GM19023 (cell line): ENCODE measurements at regions not wholly inside any gene's neighbourhood (a gene's known extent, or its start where the extent isn't known, plus 50 kb on each side); places are given as distances from the start of the nearest gene placed in this dataset.

Experiments
- ATAC-seq: cut with Tn5 transposase; IDR thresholded peaks from one replicate; pipeline ENCODE4 v1.9.1; 2021; ENCODE audit warnings: mild to moderate bottlenecking, moderate library complexity; ENCODE audit not compliant: unreplicated experiment

GRCh38 chr4:152236519-152237056 is 299.3 kb downstream of the FBXW7 start:
- no peak for ATAC-seq

GRCh38 chr4:152235718-152236117 is 300.2 kb downstream of the FBXW7 start:
- ATAC-seq = no peak

GRCh38 chr4:152234571-152234970 is 301.3 kb downstream of the FBXW7 start:
- no peak for ATAC-seq

GRCh38 chr4:152232271-152232670 is 303.6 kb downstream of the FBXW7 start:
- ATAC-seq = no peak

GRCh38 chr4:152229782-152230289 is 306.1 kb downstream of the FBXW7 start:
- ATAC-seq = no peak

- no peak for ATAC-seq
Observed at GRCh38 chr4:152225680-152226079, 310.2 kb downstream of the FBXW7 start.

GRCh38 chr4:152224721-152225420 is 311.0 kb downstream of the FBXW7 start:
- no peak for ATAC-seq

GRCh38 chr4:152224223-152224622 is 311.7 kb downstream of the FBXW7 start:
- no peak for ATAC-seq

GRCh38 chr4:152223600-152223999 is 312.3 kb downstream of the FBXW7 start:
- ATAC-seq = no peak

- no peak for ATAC-seq
Observed at GRCh38 chr4:152221816-152222516, 313.9 kb downstream of the FBXW7 start.

GRCh38 chr4:152220201-152220666 is 315.7 kb downstream of the FBXW7 start:
- ATAC-seq = peak; percentile 77

GRCh38 chr4:152218576-152218975 is 317.3 kb downstream of the FBXW7 start:
- ATAC-seq = no peak

GRCh38 chr4:152217896-152218295 is 318.0 kb downstream of the FBXW7 start:
- ATAC-seq = no peak

GRCh38 chr4:152211936-152212653 is 323.8 kb downstream of the FBXW7 start:
- no peak for ATAC-seq

GRCh38 chr4:152209772-152210493 is 326.0 kb downstream of the FBXW7 start:
- peak; percentile 90 for ATAC-seq

GRCh38 chr4:152207378-152207720 is 328.5 kb downstream of the FBXW7 start:
- no peak for ATAC-seq

GRCh38 chr4:152206646-152207377 is 329.1 kb downstream of the FBXW7 start:
- no peak for ATAC-seq

GRCh38 chr4:152206185-152206584 is 329.7 kb downstream of the FBXW7 start:
- no peak for ATAC-seq

- ATAC-seq = no peak
Observed at GRCh38 chr4:152202415-152202814, 333.5 kb downstream of the FBXW7 start.
